Astrocyte of the cerebellum (primary cell): ENCODE measurements at regions not wholly inside any gene's neighbourhood (a gene's known extent, or its start where the extent isn't known, plus 50 kb on each side); places are given as distances from the start of the nearest gene placed in this dataset.
"Not testable (repeated sequence)": the region's sequence is repeated elsewhere in the genome, so short reads cannot be mapped to it uniquely, and the experiment has no call there.

Experiments used
- DNase-seq: peaks from one replicate; pipeline ENCODE4 v3.0.0-alpha.2; 2011; ENCODE audit warnings: low read depth
- H3K4me3 ChIP-seq: 2 replicates; pipeline ENCODE4 v1.5.1; 2011; ENCODE audit warnings: mild to moderate bottlenecking, low read depth, low read length, moderate library complexity
- CTCF ChIP-seq: IDR thresholded peaks from 2 replicates; pipeline ENCODE4 v1.5.1; 2012; ENCODE audit warnings: low read length, low read depth, moderate library complexity, mild to moderate bottlenecking; ENCODE audit errors: missing control alignments
- in situ Hi-C: cut with HindIII; loops from 2 replicates; pipeline ENCODE4 v1.10.0; 2017; ENCODE audit warnings: low sequenced_read_pairs

GRCh38 chr2:131823058-131823457, 295.4 kb downstream of the CCDC74A start:
- H3K4me3 ChIP-seq, DNase-seq, in situ Hi-C loops: not testable (repeated sequence)

GRCh38 chr2:131824986-131825385, 297.3 kb downstream of the CCDC74A start:
- in situ Hi-C loops, DNase-seq, H3K4me3 ChIP-seq: not testable (repeated sequence)

GRCh38 chr2:131827481-131828163, 299.9 kb downstream of the CCDC74A start:
- no peak overlapping the region for H3K4me3 ChIP-seq
- DNase-seq, result no peak
- TF ChIP-seq CTCF, result no peak
- in situ Hi-C loops, result no loop called here

GRCh38 chr2:131828164-131828561, 300.5 kb downstream of the CCDC74A start:
- in situ Hi-C loops, result no loop called here
- TF ChIP-seq CTCF, result no peak
- H3K4me3 ChIP-seq, result no peak overlapping the region
- no peak for DNase-seq

- H3K4me3 ChIP-seq, in situ Hi-C loops, DNase-seq: not testable (repeated sequence)
These were observed 301.2 kb downstream of the CCDC74A start for GRCh38 chr2:131828633-131829455.

GRCh38 chr2:131829456-131830241, 302.0 kb downstream of the CCDC74A start:
- H3K4me3 ChIP-seq, DNase-seq, in situ Hi-C loops: not testable (repeated sequence)

GRCh38 chr2:131830242-131830945, 302.7 kb downstream of the CCDC74A start:
- in situ Hi-C loops, H3K4me3 ChIP-seq, DNase-seq: not testable (repeated sequence)

- in situ Hi-C loops, H3K4me3 ChIP-seq, DNase-seq: not testable (repeated sequence)
These were observed 303.2 kb downstream of the CCDC74A start for GRCh38 chr2:131830946-131831310.

GRCh38 chr2:131831450-131832208, 303.9 kb downstream of the CCDC74A start:
- H3K4me3 ChIP-seq, DNase-seq, in situ Hi-C loops: not testable (repeated sequence)

- H3K4me3 ChIP-seq, DNase-seq, in situ Hi-C loops: not testable (repeated sequence)
These were observed 304.6 kb downstream of the CCDC74A start for GRCh38 chr2:131832209-131832780.

- H3K4me3 ChIP-seq, DNase-seq, in situ Hi-C loops: not testable (repeated sequence)
These were observed 305.2 kb downstream of the CCDC74A start for GRCh38 chr2:131832917-131833316.

- H3K4me3 ChIP-seq, in situ Hi-C loops, DNase-seq: not testable (repeated sequence)
These were observed 305.9 kb downstream of the CCDC74A start for GRCh38 chr2:131833367-131834202.
